Stimulated activated CD4-positive, alpha-beta T cell treated with anti-CD3 and anti-CD28 coated beads, TNF-alpha, amount 100 ng/mL, for 24 hours (primary cell): ENCODE measurements at regions not wholly inside any gene's neighbourhood (a gene's known extent, or its start where the extent isn't known, plus 50 kb on each side); places are given as distances from the start of the nearest gene placed in this dataset.

Source experiments
- DNase-seq, 3 experiments: peaks; one replicate each; pipeline ENCODE4 v3.0.0-alpha.2; 2020; ENCODE audit warnings: low read depth in 3 of 3

GRCh38 chr6:40721271-40721952 lies 134.2 kb upstream of the LRFN2 start:
- DNase-seq: no peak

- no peak for DNase-seq
These were observed 133.2 kb upstream of the LRFN2 start for GRCh38 chr6:40720375-40720748.

- no peak for DNase-seq
These were observed 132.7 kb upstream of the LRFN2 start for GRCh38 chr6:40719671-40720374.

- no peak for DNase-seq
These were observed 131.2 kb upstream of the LRFN2 start for GRCh38 chr6:40718401-40718800.

- DNase-seq: no peak
These were observed 130.4 kb upstream of the LRFN2 start for GRCh38 chr6:40717411-40718057.

- DNase-seq: no peak
These were observed 128.6 kb upstream of the LRFN2 start for GRCh38 chr6:40715570-40716403.

- DNase-seq: no peak
These were observed 127.7 kb upstream of the LRFN2 start for GRCh38 chr6:40714576-40715564.

GRCh38 chr6:40714143-40714542 lies 127.0 kb upstream of the LRFN2 start:
- DNase-seq: no peak

- DNase-seq: no peak
These were observed 126.0 kb upstream of the LRFN2 start for GRCh38 chr6:40713002-40713719.

- DNase-seq: no peak
These were observed 123.6 kb upstream of the LRFN2 start for GRCh38 chr6:40710626-40711330.

- DNase-seq: no peak
These were observed 120.9 kb upstream of the LRFN2 start for GRCh38 chr6:40708049-40708448.

GRCh38 chr6:40706178-40706577 lies 119.0 kb upstream of the LRFN2 start:
- no peak for DNase-seq

- no peak for DNase-seq
These were observed 118.2 kb upstream of the LRFN2 start for GRCh38 chr6:40705354-40705753.

GRCh38 chr6:40701352-40702007 lies 114.3 kb upstream of the LRFN2 start:
- no peak for DNase-seq

GRCh38 chr6:40700006-40700580 lies 112.9 kb upstream of the LRFN2 start:
- no peak for DNase-seq

- no peak for DNase-seq
These were observed 108.7 kb upstream of the LRFN2 start for GRCh38 chr6:40695750-40696415.

- no peak for DNase-seq
These were observed 108.0 kb upstream of the LRFN2 start for GRCh38 chr6:40695114-40695513.

- DNase-seq: no peak
These were observed 106.6 kb upstream of the LRFN2 start for GRCh38 chr6:40693768-40694167.
